A673 (cell line): ENCODE measurements at regions not wholly inside any gene's neighbourhood (a gene's known extent, or its start where the extent isn't known, plus 50 kb on each side); places are given as distances from the start of the nearest gene placed in this dataset.

Source experiments
- CTCF ChIP-seq: fragments of 300-800, 200-600 bp; sonication (generic); conservative IDR thresholded peaks from 2 replicates; pipeline ENCODE4 v1.5.1; 2017; ENCODE audit warnings: low read depth, mild to moderate bottlenecking, antibody characterized with exemption, low read length, moderate library complexity, mixed read lengths
- EZH2 ChIP-seq: fragments of 200-600 bp; sonication (generic); IDR thresholded peaks from 2 replicates; pipeline ENCODE4 v1.6.1; 2017; ENCODE audit warnings: borderline replicate concordance, low read depth, mild to moderate bottlenecking, mixed read lengths, antibody characterized with exemption, low read length; ENCODE audit not compliant: poor library complexity, severe bottlenecking

GRCh38 chr13:47268270-47268669 is 371.4 kb upstream of the HTR2A start:
- TF ChIP-seq CTCF (no peak), EZH2 (no peak)
